ENCODE measurements at regions not wholly inside any gene's neighbourhood (a gene's known extent, or its start where the extent isn't known, plus 50 kb on each side); places are given as distances from the start of the nearest gene placed in this dataset.

DNA sequence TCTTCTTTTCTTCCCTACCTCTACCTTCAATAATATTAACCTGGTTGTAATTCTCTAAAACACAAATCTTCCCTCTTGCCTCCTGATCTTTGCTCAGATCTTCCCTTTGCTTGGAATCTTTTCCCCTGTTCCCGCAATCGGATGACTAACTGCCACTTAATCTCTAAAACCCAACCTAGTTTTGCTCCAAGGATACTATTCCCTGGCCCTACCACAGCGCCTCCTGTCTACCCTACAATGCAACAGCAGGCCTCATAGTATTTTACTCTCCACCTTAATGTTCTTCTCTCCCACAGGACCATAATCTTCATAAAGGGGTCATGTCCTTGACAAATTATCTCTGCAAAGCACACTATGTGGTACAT, 246.8 kb upstream of the TNP1 start:
- Histone ChIP-seq H3K27me3 (ENCODE audit: control insufficient read depth in 3 of 3, insufficient read depth in 3 of 3, low read length in 3 of 3) (no peaks in the 10 kb centered on the region), H3K9me3 (ENCODE audit: control insufficient read depth in 3 of 3, low read length in 3 of 3) (no peaks in the 10 kb centered on the region), H3K27ac (ENCODE audit: low read depth, low read length) (no peak overlapping the region), H3K9ac (ENCODE audit: low read depth in 1 of 3, low read length in 3 of 3) (no peak overlapping the region), H3K36me3 (ENCODE audit: control insufficient read depth in 3 of 3, insufficient read depth in 3 of 3, low read length in 3 of 3) (no peaks in the 10 kb centered on the region), H3K4me3 (ENCODE audit: low read length in 3 of 3) (no peak overlapping the region), H3K4me1 (ENCODE audit: control insufficient read depth in 3 of 3, insufficient read depth in 3 of 3, low read length in 3 of 3) (peaks cover 0 to 21% (median 5%) of the 10 kb centered on the region in 3 donors)

DNA sequence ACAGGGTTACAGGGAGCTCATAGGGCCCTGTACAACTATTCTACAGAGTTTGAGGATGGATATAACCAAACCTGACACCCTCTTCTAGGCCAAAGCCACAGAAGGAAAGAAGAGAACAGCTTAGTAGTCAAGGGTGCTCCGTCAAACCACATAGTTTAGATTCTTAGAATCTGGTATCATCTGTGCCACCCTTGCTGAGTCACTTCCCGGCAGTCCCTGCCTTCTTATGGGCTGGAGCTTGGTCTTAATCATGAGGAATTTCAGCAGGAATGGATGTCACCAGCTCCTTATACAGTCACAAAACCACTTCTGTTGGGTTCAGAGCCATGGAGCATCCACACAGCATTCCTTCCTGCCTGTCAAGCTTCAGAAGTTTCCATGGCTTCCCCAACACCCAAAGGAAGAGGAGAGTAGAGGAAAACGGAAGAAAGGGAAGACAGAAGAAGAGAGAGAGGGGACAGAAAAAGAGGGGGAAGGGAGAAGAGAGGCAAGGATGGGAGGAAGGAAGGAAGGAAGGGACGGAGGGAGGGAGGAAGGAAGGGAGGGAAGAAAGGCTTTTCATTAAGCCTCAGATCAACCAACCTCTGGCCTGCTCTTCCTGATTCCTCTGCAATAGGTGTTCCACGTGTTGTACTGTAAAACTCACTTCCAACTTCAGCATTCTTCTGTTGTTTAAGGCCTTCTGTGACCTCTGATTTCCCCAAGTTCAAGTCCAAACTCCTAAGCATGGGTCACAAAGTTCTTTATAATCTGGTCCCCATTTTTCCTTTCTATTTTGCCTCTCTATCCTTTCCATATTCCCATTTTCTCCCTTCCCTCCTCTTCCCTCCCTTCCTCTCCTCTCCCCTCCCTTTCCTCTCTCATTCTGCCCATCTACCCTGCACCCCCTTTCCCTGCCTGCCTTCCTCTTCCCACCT, 246.1 kb upstream of the TNP1 start:
- Histone ChIP-seq H3K27ac (ENCODE audit: low read depth, low read length) (no peak overlapping the region), H3K9me3 (ENCODE audit: control insufficient read depth in 3 of 3, low read length in 3 of 3) (no peaks in the 10 kb centered on the region)

DNA sequence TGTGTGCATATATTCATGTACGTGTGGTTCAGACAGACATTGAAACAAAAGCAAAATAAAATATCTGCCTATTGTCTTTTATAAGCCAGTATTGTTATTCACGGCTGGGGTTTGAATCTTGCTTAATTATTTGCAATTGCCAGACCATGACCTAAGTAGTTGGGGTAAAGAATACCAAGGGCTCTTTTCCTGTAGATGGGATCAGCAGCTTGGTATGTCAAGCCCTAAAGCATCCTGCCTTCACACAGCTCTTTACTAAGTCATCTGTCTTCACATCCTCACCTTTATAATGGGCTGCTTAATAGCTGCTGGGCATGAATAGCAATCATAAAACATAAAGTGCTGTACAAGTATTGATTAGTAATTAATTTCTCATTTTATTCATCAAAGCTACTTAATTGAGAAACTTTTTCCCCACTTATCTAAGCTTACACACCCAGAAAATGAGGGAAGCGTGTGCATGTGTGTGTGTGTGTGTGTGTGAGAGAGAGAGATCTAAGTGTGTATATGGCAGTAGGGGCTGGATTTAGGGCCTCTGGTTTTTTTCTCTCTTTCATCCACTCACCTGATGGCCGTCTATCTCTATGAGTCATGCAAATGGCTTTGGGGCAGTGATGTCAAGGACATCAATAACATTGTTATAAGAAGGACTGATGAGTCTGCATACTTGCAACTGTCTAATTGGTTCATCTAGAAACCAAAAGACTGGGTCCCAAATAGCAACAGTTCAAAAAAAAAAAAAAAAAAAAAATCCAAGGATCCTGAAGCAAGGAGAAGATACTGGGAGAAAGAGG, 244.1 kb upstream of the TNP1 start:
- Histone ChIP-seq H3K36me3 (ENCODE audit: control insufficient read depth in 3 of 3, insufficient read depth in 3 of 3, low read length in 3 of 3) (no peaks in the 10 kb centered on the region), H3K9ac (ENCODE audit: low read depth in 1 of 3, low read length in 3 of 3) (no peak overlapping the region), H3K4me3 (ENCODE audit: low read length in 3 of 3) (no peak overlapping the region), H3K27me3 (ENCODE audit: control insufficient read depth in 3 of 3, insufficient read depth in 3 of 3, low read length in 3 of 3) (no peaks in the 10 kb centered on the region), H3K9me3 (ENCODE audit: control insufficient read depth in 3 of 3, low read length in 3 of 3) (no peaks in the 10 kb centered on the region), H3K27ac (ENCODE audit: low read depth, low read length) (no peak overlapping the region), H3K4me1 (ENCODE audit: control insufficient read depth in 3 of 3, insufficient read depth in 3 of 3, low read length in 3 of 3) (peaks cover 0 to 21% (median 5%) of the 10 kb centered on the region in 3 donors)

More for the DNA sequence above, 246.1 kb upstream of the TNP1 start:
- Histone ChIP-seq H3K36me3 (ENCODE audit: control insufficient read depth in 3 of 3, insufficient read depth in 3 of 3, low read length in 3 of 3) (no peaks in the 10 kb centered on the region), H3K9ac (ENCODE audit: low read depth in 1 of 3, low read length in 3 of 3) (no peak overlapping the region), H3K4me1 (ENCODE audit: control insufficient read depth in 3 of 3, insufficient read depth in 3 of 3, low read length in 3 of 3) (peaks cover 0 to 21% (median 5%) of the 10 kb centered on the region in 3 donors), H3K4me3 (ENCODE audit: low read length in 3 of 3) (no peak overlapping the region), H3K27me3 (ENCODE audit: control insufficient read depth in 3 of 3, insufficient read depth in 3 of 3, low read length in 3 of 3) (no peaks in the 10 kb centered on the region)

DNA sequence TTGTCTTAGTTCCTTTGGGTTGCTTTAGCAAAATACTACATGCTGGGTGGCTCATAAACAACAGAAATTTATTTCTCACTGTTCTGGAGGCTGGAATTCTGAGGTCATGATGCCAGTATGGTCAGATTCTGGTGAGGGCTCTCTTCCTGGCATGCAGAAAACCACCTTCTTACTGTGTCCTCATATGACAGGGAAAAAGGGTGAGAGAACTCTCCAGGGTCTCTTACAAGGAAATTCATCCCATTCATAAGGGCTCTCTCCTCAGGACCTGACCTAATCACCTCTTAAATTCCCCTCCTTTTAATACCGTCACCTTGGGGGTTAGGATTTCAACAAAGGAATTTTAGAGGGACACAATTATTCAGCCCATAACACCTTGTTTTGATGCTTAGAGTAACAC, 243.1 kb upstream of the TNP1 start:
- Histone ChIP-seq H3K27ac (ENCODE audit: low read depth, low read length) (no peak overlapping the region), H3K36me3 (ENCODE audit: control insufficient read depth in 3 of 3, insufficient read depth in 3 of 3, low read length in 3 of 3) (no peaks in the 10 kb centered on the region), H3K9ac (ENCODE audit: low read depth in 1 of 3, low read length in 3 of 3) (no peak overlapping the region), H3K27me3 (ENCODE audit: control insufficient read depth in 3 of 3, insufficient read depth in 3 of 3, low read length in 3 of 3) (no peaks in the 10 kb centered on the region), H3K4me3 (ENCODE audit: low read length in 3 of 3) (no peak overlapping the region), H3K9me3 (ENCODE audit: control insufficient read depth in 3 of 3, low read length in 3 of 3) (no peaks in the 10 kb centered on the region), H3K4me1 (ENCODE audit: control insufficient read depth in 3 of 3, insufficient read depth in 3 of 3, low read length in 3 of 3) (peaks cover 0 to 21% (median 5%) of the 10 kb centered on the region in 3 donors)

DNA sequence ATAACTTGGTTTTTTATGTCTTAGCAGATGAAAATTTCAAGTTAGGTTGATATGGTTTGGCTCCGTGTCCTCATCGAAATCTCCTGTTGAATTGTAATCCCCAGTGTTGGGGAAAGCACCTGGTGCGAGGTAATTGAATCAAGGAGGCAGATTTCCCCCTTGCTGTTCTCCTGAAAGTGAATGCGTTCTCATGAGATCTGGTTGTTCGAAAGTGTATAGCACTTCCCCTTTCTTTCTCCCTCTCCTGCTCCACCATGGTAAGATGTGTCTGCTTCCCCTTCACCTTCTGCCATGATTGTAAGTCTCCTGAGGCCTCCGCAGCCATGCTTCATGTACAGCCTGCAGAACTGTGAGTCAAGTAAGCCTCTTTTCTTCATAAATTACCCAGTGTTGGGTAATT, 242.1 kb upstream of the TNP1 start:
- Histone ChIP-seq H3K9me3 (ENCODE audit: control insufficient read depth in 3 of 3, low read length in 3 of 3) (no peaks in the 10 kb centered on the region), H3K4me3 (ENCODE audit: low read length in 3 of 3) (no peak overlapping the region), H3K4me1 (ENCODE audit: control insufficient read depth in 3 of 3, insufficient read depth in 3 of 3, low read length in 3 of 3) (peaks cover 0 to 14% (median 0%) of the 10 kb centered on the region in 3 donors), H3K27ac (ENCODE audit: low read depth, low read length) (no peak overlapping the region), H3K27me3 (ENCODE audit: control insufficient read depth in 3 of 3, insufficient read depth in 3 of 3, low read length in 3 of 3) (no peaks in the 10 kb centered on the region), H3K36me3 (ENCODE audit: control insufficient read depth in 3 of 3, insufficient read depth in 3 of 3, low read length in 3 of 3) (no peaks in the 10 kb centered on the region), H3K9ac (ENCODE audit: low read depth in 1 of 3, low read length in 3 of 3) (no peak overlapping the region)

DNA sequence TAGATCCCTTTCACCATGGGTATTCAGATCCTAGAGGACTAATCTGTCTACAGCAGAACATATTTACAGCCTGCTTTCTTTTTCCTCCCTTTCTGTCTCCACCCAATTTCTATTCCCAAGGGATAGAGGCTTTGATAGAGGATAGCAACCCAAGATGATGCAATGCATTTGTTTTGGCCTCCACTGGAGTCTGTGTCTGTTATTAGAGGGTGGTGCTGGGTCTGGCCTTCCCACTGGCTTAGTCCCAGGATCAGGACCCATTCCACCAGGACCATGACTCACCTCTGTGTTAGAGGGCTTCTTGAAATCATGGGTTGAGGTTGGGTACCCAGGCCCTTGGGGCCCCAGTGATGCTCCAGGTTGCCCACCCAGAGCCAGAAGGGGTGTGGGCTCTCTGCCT, 239.7 kb upstream of the TNP1 start:
- Histone ChIP-seq H3K27me3 (ENCODE audit: control insufficient read depth in 3 of 3, insufficient read depth in 3 of 3, low read length in 3 of 3) (no peaks in the 10 kb centered on the region), H3K36me3 (ENCODE audit: control insufficient read depth in 3 of 3, insufficient read depth in 3 of 3, low read length in 3 of 3) (no peaks in the 10 kb centered on the region), H3K9ac (ENCODE audit: low read depth in 1 of 3, low read length in 3 of 3) (no peak overlapping the region), H3K27ac (ENCODE audit: low read depth, low read length) (no peak overlapping the region), H3K9me3 (ENCODE audit: control insufficient read depth in 3 of 3, low read length in 3 of 3) (no peaks in the 10 kb centered on the region), H3K4me1 (ENCODE audit: control insufficient read depth in 3 of 3, insufficient read depth in 3 of 3, low read length in 3 of 3) (no peaks in the 10 kb centered on the region), H3K4me3 (ENCODE audit: low read length in 3 of 3) (no peak overlapping the region)

DNA sequence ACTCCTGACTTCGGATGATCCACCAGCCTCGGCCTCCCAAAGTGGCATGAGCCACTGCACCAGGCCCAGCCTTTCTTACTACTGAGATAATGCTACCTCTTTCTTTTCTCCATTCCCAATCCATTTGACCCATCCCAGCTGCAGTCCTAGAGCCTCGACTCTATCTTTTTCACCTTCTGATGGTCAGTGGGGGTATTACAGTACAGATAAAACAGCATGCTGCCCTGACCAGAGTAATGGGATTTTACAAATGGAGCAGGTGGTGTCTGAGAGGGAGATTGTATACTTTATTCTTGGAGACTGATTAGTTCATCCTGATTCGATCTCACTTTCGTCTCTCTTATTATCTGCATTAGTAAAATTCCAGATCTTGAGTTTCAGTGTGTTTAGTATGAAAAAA, 238.6 kb upstream of the TNP1 start:
- no peaks in the 10 kb centered on the region for H3K27me3 ChIP-seq (ENCODE audit: control insufficient read depth in 3 of 3, insufficient read depth in 3 of 3, low read length in 3 of 3)
- H3K36me3 ChIP-seq (ENCODE audit: control insufficient read depth in 3 of 3, insufficient read depth in 3 of 3, low read length in 3 of 3): no peaks in the 10 kb centered on the region
- no peak overlapping the region for H3K9ac ChIP-seq (ENCODE audit: low read depth in 1 of 3, low read length in 3 of 3)
- no peak overlapping the region for H3K27ac ChIP-seq (ENCODE audit: low read depth, low read length)
- H3K4me3 ChIP-seq (ENCODE audit: low read length in 3 of 3): no peak overlapping the region
- H3K4me1 ChIP-seq (ENCODE audit: control insufficient read depth in 3 of 3, insufficient read depth in 3 of 3, low read length in 3 of 3): no peaks in the 10 kb centered on the region
- H3K9me3 ChIP-seq (ENCODE audit: control insufficient read depth in 3 of 3, low read length in 3 of 3): no peaks in the 10 kb centered on the region

DNA sequence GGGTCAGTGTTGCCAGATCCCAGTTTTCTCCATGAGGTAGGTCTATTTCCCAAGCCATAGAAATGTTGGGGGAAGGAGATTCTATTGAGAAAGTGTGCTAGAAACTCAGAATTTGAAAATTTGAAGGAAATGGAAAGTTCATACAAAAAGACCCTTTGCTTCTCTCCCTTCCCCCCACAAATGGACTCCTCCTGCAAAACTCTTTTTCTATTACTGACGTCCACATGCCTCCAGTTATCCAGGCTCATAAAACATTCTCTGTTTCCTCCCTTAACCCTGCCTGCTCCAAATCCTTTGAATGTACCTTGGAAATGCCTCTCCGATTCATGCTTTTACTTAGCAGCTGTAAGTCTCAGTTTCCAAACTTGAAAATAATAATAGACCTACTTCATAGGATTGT, 237.5 kb upstream of the TNP1 start:
- H3K4me1 ChIP-seq (ENCODE audit: control insufficient read depth in 3 of 3, insufficient read depth in 3 of 3, low read length in 3 of 3): no peaks in the 10 kb centered on the region
- H3K27ac ChIP-seq (ENCODE audit: low read depth, low read length): no peak overlapping the region
- H3K4me3 ChIP-seq (ENCODE audit: low read length in 3 of 3): no peak overlapping the region
- no peaks in the 10 kb centered on the region for H3K27me3 ChIP-seq (ENCODE audit: control insufficient read depth in 3 of 3, insufficient read depth in 3 of 3, low read length in 3 of 3)
- no peak overlapping the region for H3K9ac ChIP-seq (ENCODE audit: low read depth in 1 of 3, low read length in 3 of 3)
- no peaks in the 10 kb centered on the region for H3K36me3 ChIP-seq (ENCODE audit: control insufficient read depth in 3 of 3, insufficient read depth in 3 of 3, low read length in 3 of 3)
- H3K9me3 ChIP-seq (ENCODE audit: control insufficient read depth in 3 of 3, low read length in 3 of 3): no peaks in the 10 kb centered on the region

DNA sequence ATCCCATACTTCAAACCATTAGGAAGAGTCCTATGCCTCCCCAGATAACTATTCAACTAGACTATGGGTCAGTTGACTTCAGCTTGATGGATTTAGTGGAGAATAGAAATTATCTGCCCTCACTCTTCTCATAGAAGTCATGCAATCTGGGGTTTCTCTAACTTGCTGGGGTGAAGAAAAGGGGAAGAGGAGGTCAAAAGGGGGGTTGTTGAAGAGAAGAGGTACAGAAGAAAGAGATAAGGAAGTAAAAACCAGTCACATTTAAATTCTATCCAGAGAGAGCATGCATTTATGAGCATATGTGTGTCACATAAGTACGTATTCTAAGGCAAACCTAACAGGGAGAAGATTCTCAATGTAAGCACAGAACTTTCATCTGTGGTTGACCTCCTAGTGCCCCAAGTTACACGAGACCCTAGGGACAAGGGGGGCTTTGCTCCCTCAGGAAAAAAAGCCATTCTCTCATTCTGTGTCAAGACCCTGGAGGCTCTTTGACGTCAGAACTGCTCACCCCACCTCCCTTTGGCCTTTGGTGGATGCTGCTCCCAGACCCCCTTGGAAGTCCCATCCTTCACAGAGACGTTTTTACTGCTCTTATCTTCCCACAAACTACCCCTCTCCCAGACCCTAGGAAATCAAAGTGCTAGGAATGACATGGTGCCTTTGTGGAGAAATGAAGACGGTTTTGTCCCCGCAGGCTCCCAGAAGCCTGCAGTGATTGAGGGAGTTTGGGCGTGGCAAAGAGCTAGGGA, 236.8 kb upstream of the TNP1 start:
- Histone ChIP-seq H3K9ac (ENCODE audit: low read depth in 1 of 3, low read length in 3 of 3) (no peak overlapping the region), H3K36me3 (ENCODE audit: control insufficient read depth in 3 of 3, insufficient read depth in 3 of 3, low read length in 3 of 3) (no peaks in the 10 kb centered on the region), H3K4me1 (ENCODE audit: control insufficient read depth in 3 of 3, insufficient read depth in 3 of 3, low read length in 3 of 3) (no peaks in the 10 kb centered on the region)

More for the DNA sequence above, 236.8 kb upstream of the TNP1 start:
- H3K9me3 ChIP-seq (ENCODE audit: control insufficient read depth in 3 of 3, low read length in 3 of 3): no peaks in the 10 kb centered on the region
- no peak overlapping the region for H3K4me3 ChIP-seq (ENCODE audit: low read length in 3 of 3)
- H3K27ac ChIP-seq (ENCODE audit: low read depth, low read length): no peak overlapping the region
- no peaks in the 10 kb centered on the region for H3K27me3 ChIP-seq (ENCODE audit: control insufficient read depth in 3 of 3, insufficient read depth in 3 of 3, low read length in 3 of 3)
